ENCODE measurements at regions not wholly inside any gene's neighbourhood (a gene's known extent, or its start where the extent isn't known, plus 50 kb on each side); places are given as distances from the start of the nearest gene placed in this dataset.

DNA sequence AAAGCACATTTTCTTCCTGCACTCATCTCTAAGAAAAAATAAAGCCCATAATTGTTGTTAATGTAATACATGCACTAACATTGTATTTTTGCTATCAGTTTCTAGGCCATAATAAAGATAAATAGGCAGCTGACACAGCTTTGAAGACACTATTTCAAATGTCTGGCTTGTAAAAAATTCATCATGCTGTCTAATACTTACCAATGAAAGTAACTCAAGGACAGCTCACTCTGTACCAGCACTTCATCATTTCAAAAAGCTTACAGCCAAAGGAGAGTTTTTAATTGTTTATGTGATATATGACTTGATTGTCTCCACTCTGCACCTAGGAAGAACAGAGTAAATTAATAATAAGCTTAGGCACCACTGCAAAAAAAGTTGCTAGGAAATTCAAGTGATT lies 1423.3 kb upstream of the PCDH20 start:
- TF ChIP-seq, protein P1, sequence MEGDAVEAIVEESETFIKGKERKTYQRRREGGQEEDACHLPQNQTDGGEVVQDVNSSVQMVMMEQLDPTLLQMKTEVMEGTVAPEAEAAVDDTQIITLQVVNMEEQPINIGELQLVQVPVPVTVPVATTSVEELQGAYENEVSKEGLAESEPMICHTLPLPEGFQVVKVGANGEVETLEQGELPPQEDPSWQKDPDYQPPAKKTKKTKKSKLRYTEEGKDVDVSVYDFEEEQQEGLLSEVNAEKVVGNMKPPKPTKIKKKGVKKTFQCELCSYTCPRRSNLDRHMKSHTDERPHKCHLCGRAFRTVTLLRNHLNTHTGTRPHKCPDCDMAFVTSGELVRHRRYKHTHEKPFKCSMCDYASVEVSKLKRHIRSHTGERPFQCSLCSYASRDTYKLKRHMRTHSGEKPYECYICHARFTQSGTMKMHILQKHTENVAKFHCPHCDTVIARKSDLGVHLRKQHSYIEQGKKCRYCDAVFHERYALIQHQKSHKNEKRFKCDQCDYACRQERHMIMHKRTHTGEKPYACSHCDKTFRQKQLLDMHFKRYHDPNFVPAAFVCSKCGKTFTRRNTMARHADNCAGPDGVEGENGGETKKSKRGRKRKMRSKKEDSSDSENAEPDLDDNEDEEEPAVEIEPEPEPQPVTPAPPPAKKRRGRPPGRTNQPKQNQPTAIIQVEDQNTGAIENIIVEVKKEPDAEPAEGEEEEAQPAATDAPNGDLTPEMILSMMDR (IDR thresholded peaks at IDR 0.05; ENCODE audit: insufficient read depth, low read depth, low read length) = no peak
- no peak for TF ChIP-seq EZH2 (IDR thresholded peaks at IDR 0.05; ENCODE audit: insufficient read depth, low read length)

All from astrocyte (in vitro differentiated cells and primary cell).